GM23338 (cell line): ENCODE measurements at regions not wholly inside any gene's neighbourhood (a gene's known extent, or its start where the extent isn't known, plus 50 kb on each side); places are given as distances from the start of the nearest gene placed in this dataset.

ENCODE experiments used
- CREB1 ChIP-seq: fragments of 250-450 bp; sonication (Bioruptor Pico); IDR thresholded peaks from 2 replicates; pipeline ENCODE4 v1.5.0; 2020; ENCODE audit warnings: low read depth, mild to moderate bottlenecking, moderate library complexity
- CTCF ChIP-seq, 2 experiments: fragments of 200-600 bp in 1 of 2; sonication (generic) in 1 of 2; conservative IDR thresholded peaks; 2 replicates each; pipeline versions ENCODE4 v1.5.1 to v1.6.1; 2016 to 2017; ENCODE audit warnings: antibody characterized with exemption in 2 of 2, low read depth in 2 of 2, mild to moderate bottlenecking in 2 of 2, moderate library complexity in 1 of 2
- ETS1 ChIP-seq: IDR thresholded peaks from 2 replicates; pipeline ENCODE4 v1.6.1; 2016; ENCODE audit warnings: antibody characterized with exemption
- EZH2 ChIP-seq: fragments of 200-600 bp; sonication (generic); IDR thresholded peaks from one replicate; pipeline ENCODE4 v1.8.0; 2017; ENCODE audit warnings: antibody characterized with exemption, mild to moderate bottlenecking, low read depth; ENCODE audit not compliant: unreplicated experiment
- EZH2phosphoT487 ChIP-seq: fragments of 200-600 bp; sonication (generic); IDR thresholded peaks from one replicate; pipeline ENCODE4 v1.8.1; 2018; ENCODE audit warnings: antibody characterized with exemption; ENCODE audit not compliant: unreplicated experiment
- JUNB ChIP-seq: IDR thresholded peaks from one replicate; pipeline ENCODE4 v1.6.1; 2016; ENCODE audit warnings: antibody characterized with exemption; ENCODE audit not compliant: unreplicated experiment
- NANOG ChIP-seq: IDR thresholded peaks from 2 replicates; pipeline ENCODE4 v1.6.1; 2016; ENCODE audit warnings: antibody characterized with exemption, borderline replicate concordance
- POLR2AphosphoS5 ChIP-seq: IDR thresholded peaks from 2 replicates; pipeline ENCODE4 v1.6.1; 2016; ENCODE audit warnings: antibody characterized with exemption, low read depth
- REST ChIP-seq: IDR thresholded peaks from one replicate; pipeline ENCODE4 v1.6.1; 2018; ENCODE audit warnings: antibody characterized with exemption; ENCODE audit not compliant: unreplicated experiment
- ZNF114 ChIP-seq: fragments of 250-450 bp; sonication (Bioruptor Pico); IDR thresholded peaks from 2 replicates; pipeline ENCODE4 v1.5.0; 2020; ENCODE audit warnings: mild to moderate bottlenecking, moderate library complexity
- ZNF331 ChIP-seq: fragments of 250-450 bp; sonication (Bioruptor Pico); IDR thresholded peaks from 2 replicates; pipeline ENCODE4 v1.5.0; 2020; ENCODE audit warnings: low read depth, mild to moderate bottlenecking, moderate library complexity

GRCh38 chr16:82368041-82368440 lies 198.0 kb upstream of the MPHOSPH6 start:
- no peak for TF ChIP-seq POLR2AphosphoS5
- TF ChIP-seq EZH2 = no peak
- no peak for TF ChIP-seq EZH2phosphoT487
- TF ChIP-seq CTCF (conservative IDR thresholded peaks at IDR 0.05; ENCODE audit: low read depth in 2 of 2) = peak; percentile 43 to 72
- TF ChIP-seq REST = no peak
- TF ChIP-seq CREB1 (CRISPR knock-in tag) = no peak
- TF ChIP-seq ETS1 = no peak
- TF ChIP-seq NANOG = no peak
- TF ChIP-seq JUNB = no peak
- TF ChIP-seq ZNF331 (CRISPR knock-in tag) = no peak
- no peak for TF ChIP-seq ZNF114
